GM23338 (cell line): ENCODE measurements at regions not wholly inside any gene's neighbourhood (a gene's known extent, or its start where the extent isn't known, plus 50 kb on each side); places are given as distances from the start of the nearest gene placed in this dataset.

Experiments
- ATAC-seq: fragments of 200-7000 bp; cut with Tn5 transposase; 3 replicates; pipeline ENCODE4 v1.9.1; 2020
- DNase-seq: peaks from one replicate; pipeline ENCODE4 v3.0.0-alpha.2; 2015; ENCODE audit warnings: low spot score
- H2AFZ ChIP-seq: fragments of 200-600 bp; sonication (generic); 2 replicates; pipeline ENCODE4 v1.8.0; 2016; ENCODE audit warnings: antibody characterized with exemption, mild to moderate bottlenecking, moderate library complexity
- H3F3A ChIP-seq: fragments of 200-600 bp; sonication (generic); replicated peaks from 2 replicates; pipeline ENCODE4 v1.8.0; 2017; ENCODE audit warnings: antibody characterized with exemption, mixed run types, low read depth
- H3K27ac ChIP-seq: fragments of 200-600 bp; sonication (generic); 2 replicates; pipeline ENCODE4 v1.6.1; 2016; ENCODE audit warnings: low read depth
- H3K27me3 ChIP-seq: fragments of 200-600 bp; sonication (generic); 2 replicates; pipeline ENCODE4 v1.8.0; 2016; ENCODE audit warnings: mild to moderate bottlenecking, mixed run types, moderate library complexity; ENCODE audit not compliant: insufficient read depth
- H3K36me3 ChIP-seq: fragments of 200-600 bp; sonication (generic); 2 replicates; pipeline ENCODE4 v1.8.0; 2016; ENCODE audit warnings: mild to moderate bottlenecking; ENCODE audit not compliant: insufficient read depth
- H3K4me1 ChIP-seq: fragments of 200-600 bp; sonication (generic); 2 replicates; pipeline ENCODE4 v1.8.0; 2016; ENCODE audit warnings: mild to moderate bottlenecking, moderate library complexity; ENCODE audit not compliant: insufficient read depth
- H3K4me2 ChIP-seq: fragments of 200-600 bp; sonication (generic); 2 replicates; pipeline ENCODE4 v1.7.1; 2017; ENCODE audit warnings: mixed run types
- H3K4me3 ChIP-seq: fragments of 200-600 bp; sonication (generic); 2 replicates; pipeline ENCODE4 v1.6.1; 2016; ENCODE audit warnings: mixed run types
- H3K79me2 ChIP-seq: fragments of 200-600 bp; sonication (generic); replicated peaks from 2 replicates; pipeline ENCODE4 v1.8.0; 2017; ENCODE audit warnings: mild to moderate bottlenecking; ENCODE audit not compliant: insufficient read depth
- H3K9me2 ChIP-seq: fragments of 200-600 bp; sonication (generic); 2 replicates; pipeline ENCODE4 v1.8.0; 2017; ENCODE audit not compliant: insufficient read depth
- H4K20me1 ChIP-seq: fragments of 200-600 bp; sonication (generic); replicated peaks from 2 replicates; pipeline ENCODE4 v1.8.0; 2017; ENCODE audit warnings: mild to moderate bottlenecking; ENCODE audit not compliant: insufficient read depth
- H3K27ac Mint-ChIP-seq: 2 replicates; pipeline ENCODE4 v1.8.0; 2020; ENCODE audit warnings: inconsistent platforms, mild to moderate bottlenecking, moderate library complexity, mixed read lengths
- H3K27me3 Mint-ChIP-seq: 3 replicates; pipeline ENCODE4 v1.8.0; 2022; ENCODE audit warnings: low read depth, mild to moderate bottlenecking, moderate library complexity, mixed read lengths, inconsistent platforms; ENCODE audit not compliant: insufficient read depth, poor library complexity
- H3K36me3 Mint-ChIP-seq: 3 replicates; pipeline ENCODE4 v1.8.0; 2021; ENCODE audit warnings: low read depth, mild to moderate bottlenecking, inconsistent platforms, moderate library complexity, mixed read lengths
- H3K4me1 Mint-ChIP-seq: 3 replicates; pipeline ENCODE4 v1.8.0; 2020; ENCODE audit warnings: mild to moderate bottlenecking, inconsistent platforms, mixed read lengths
- H3K4me3 Mint-ChIP-seq: 3 replicates; pipeline ENCODE4 v1.8.0; 2021; ENCODE audit warnings: moderate library complexity, mild to moderate bottlenecking, inconsistent platforms, mixed read lengths
- H3K9me3 Mint-ChIP-seq: 3 replicates; pipeline ENCODE4 v1.8.0; 2020; ENCODE audit warnings: moderate library complexity, mild to moderate bottlenecking, inconsistent platforms, mixed read lengths
- CREB1 ChIP-seq: fragments of 250-450 bp; sonication (Bioruptor Pico); IDR thresholded peaks from 2 replicates; pipeline ENCODE4 v1.5.0; 2020; ENCODE audit warnings: low read depth, mild to moderate bottlenecking, moderate library complexity
- CTCF ChIP-seq, 2 experiments: fragments of 200-600 bp in 1 of 2; sonication (generic) in 1 of 2; conservative IDR thresholded peaks; 2 replicates each; pipeline versions ENCODE4 v1.5.1 to v1.6.1; 2016 to 2017; ENCODE audit warnings: antibody characterized with exemption in 2 of 2, low read depth in 2 of 2, mild to moderate bottlenecking in 2 of 2, moderate library complexity in 1 of 2
- EZH2 ChIP-seq: fragments of 200-600 bp; sonication (generic); IDR thresholded peaks from one replicate; pipeline ENCODE4 v1.8.0; 2017; ENCODE audit warnings: antibody characterized with exemption, mild to moderate bottlenecking, low read depth; ENCODE audit not compliant: unreplicated experiment
- EZH2phosphoT487 ChIP-seq: fragments of 200-600 bp; sonication (generic); IDR thresholded peaks from one replicate; pipeline ENCODE4 v1.8.1; 2018; ENCODE audit warnings: antibody characterized with exemption; ENCODE audit not compliant: unreplicated experiment
- JUNB ChIP-seq: IDR thresholded peaks from one replicate; pipeline ENCODE4 v1.6.1; 2016; ENCODE audit warnings: antibody characterized with exemption; ENCODE audit not compliant: unreplicated experiment
- NANOG ChIP-seq: IDR thresholded peaks from 2 replicates; pipeline ENCODE4 v1.6.1; 2016; ENCODE audit warnings: antibody characterized with exemption, borderline replicate concordance
- POLR2AphosphoS5 ChIP-seq: IDR thresholded peaks from 2 replicates; pipeline ENCODE4 v1.6.1; 2016; ENCODE audit warnings: antibody characterized with exemption, low read depth
- REST ChIP-seq: IDR thresholded peaks from one replicate; pipeline ENCODE4 v1.6.1; 2018; ENCODE audit warnings: antibody characterized with exemption; ENCODE audit not compliant: unreplicated experiment
- STAT1 ChIP-seq: IDR thresholded peaks from one replicate; pipeline ENCODE4 v1.6.1; 2016; ENCODE audit warnings: antibody characterized with exemption; ENCODE audit not compliant: unreplicated experiment
- TF ChIP-seq, protein P1 (sequence below): fragments of 250-450 bp; sonication (Bioruptor Pico); IDR thresholded peaks from 2 replicates; pipeline ENCODE4 v1.5.0; 2020; ENCODE audit warnings: mild to moderate bottlenecking, moderate library complexity

DNA sequence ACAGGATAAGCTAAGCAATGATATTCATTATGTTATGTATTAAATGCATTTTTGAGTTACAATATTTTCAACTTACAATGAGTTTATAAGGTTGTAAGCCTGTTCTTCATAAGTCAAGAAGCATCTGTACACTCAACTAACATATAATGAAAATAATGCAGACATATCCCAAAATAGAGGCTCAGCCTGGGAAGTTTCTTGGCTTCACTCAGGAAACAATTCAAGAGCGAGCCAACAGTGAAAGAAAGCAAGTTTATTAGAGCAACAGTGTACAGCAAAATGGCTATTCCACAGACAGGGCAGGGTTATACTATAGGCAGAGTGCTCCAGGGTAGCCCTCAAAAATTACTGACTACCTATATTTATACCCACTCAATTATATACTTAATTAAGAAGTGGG lies 1581.8 kb downstream of the HACE1 start (continued):
- no peak for TF ChIP-seq CREB1

DNA sequence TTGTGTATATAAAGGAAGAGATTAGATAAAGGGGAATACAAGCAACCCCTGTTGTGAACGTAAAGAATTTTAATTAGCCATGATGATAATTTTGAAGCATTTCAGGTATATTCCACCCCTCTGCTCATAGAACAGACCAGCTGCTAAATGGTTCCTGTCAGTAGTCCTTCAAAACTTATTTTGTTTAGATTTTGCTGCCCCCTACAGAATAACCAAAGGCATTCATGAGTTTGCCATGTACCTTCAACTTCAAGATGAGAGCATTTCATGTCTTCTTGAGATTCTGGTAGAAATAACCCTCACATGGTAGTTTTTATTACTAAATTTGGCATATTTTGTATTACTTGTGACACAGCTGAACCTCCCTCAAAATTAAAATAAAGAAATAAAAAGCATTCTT lies 1586.7 kb downstream of the HACE1 start:
- Histone ChIP-seq H3K4me3 (no peak overlapping the region), H3K9me2 (no peaks in the 10 kb centered on the region), H3F3A (no peaks in the 10 kb centered on the region), H3K36me3 (no peaks in the 10 kb centered on the region; the same call in 1 of the 2 replicates), H3K27me3 (no peaks in the 10 kb centered on the region), H2AFZ (no peak overlapping the region), H4K20me1 (no peaks in the 10 kb centered on the region), H3K79me2 (no peaks in the 10 kb centered on the region), H3K4me2 (no peak overlapping the region), H3K4me1 (no peaks in the 10 kb centered on the region), H3K27ac (no peak overlapping the region)
- Mint-ChIP-seq H3K27ac (no peak overlapping the region), H3K9me3 (peaks cover 7% of the 10 kb centered on the region; the same call in 2 of the 3 replicates), H3K27me3 (no peaks in the 10 kb centered on the region), H3K4me3 (no peak overlapping the region), H3K4me1 (no peaks in the 10 kb centered on the region), H3K36me3 (no peaks in the 10 kb centered on the region)
- TF ChIP-seq REST (no peak), CTCF (conservative IDR thresholded peaks at IDR 0.05; ENCODE audit: low read depth in 2 of 2) (peak; percentile 60 to 62)
- peak; percentile 65 for ATAC-seq
- peak; percentile 62 for DNase-seq

DNA sequence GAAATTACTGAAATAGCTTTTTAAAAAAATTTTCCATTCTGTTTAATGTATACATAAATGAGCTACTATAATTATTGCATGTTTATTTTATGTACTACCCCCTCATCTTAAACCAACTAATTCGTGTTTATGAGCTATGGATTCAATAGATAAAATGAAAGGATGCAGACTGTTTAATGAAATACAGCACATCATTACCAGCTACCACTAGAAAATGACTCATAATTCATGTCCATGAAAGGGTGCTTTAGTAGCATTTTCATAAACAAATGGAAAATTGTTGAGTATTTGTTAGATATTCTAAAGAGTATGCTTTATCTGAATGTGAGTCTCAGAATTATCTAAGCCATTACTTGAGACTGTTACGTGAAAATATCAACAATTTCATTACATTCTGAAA lies 1590.1 kb downstream of the HACE1 start:
- Mint-ChIP-seq H3K4me3 (no peak overlapping the region), H3K4me1 (no peaks in the 10 kb centered on the region), H3K36me3 (no peaks in the 10 kb centered on the region), H3K9me3 (no peaks in the 10 kb centered on the region), H3K27ac (no peak overlapping the region), H3K27me3 (no peaks in the 10 kb centered on the region)
- no peak overlapping the region for H3K27ac ChIP-seq
- H3K4me1 ChIP-seq, result no peaks in the 10 kb centered on the region
- no peak overlapping the region for H3K4me3 ChIP-seq
- H3K79me2 ChIP-seq, result no peaks in the 10 kb centered on the region
- H2AFZ ChIP-seq, result no peak overlapping the region
- H4K20me1 ChIP-seq, result no peaks in the 10 kb centered on the region
- H3K9me2 ChIP-seq, result no peaks in the 10 kb centered on the region
- no peak for DNase-seq
- no peak for ATAC-seq
- H3K36me3 ChIP-seq, result no peaks in the 10 kb centered on the region
- no peaks in the 10 kb centered on the region for H3K27me3 ChIP-seq
- no peaks in the 10 kb centered on the region for H3F3A ChIP-seq
- H3K4me2 ChIP-seq, result no peak overlapping the region
- TF ChIP-seq CREB1, result no peak
- TF ChIP-seq, protein P1, sequence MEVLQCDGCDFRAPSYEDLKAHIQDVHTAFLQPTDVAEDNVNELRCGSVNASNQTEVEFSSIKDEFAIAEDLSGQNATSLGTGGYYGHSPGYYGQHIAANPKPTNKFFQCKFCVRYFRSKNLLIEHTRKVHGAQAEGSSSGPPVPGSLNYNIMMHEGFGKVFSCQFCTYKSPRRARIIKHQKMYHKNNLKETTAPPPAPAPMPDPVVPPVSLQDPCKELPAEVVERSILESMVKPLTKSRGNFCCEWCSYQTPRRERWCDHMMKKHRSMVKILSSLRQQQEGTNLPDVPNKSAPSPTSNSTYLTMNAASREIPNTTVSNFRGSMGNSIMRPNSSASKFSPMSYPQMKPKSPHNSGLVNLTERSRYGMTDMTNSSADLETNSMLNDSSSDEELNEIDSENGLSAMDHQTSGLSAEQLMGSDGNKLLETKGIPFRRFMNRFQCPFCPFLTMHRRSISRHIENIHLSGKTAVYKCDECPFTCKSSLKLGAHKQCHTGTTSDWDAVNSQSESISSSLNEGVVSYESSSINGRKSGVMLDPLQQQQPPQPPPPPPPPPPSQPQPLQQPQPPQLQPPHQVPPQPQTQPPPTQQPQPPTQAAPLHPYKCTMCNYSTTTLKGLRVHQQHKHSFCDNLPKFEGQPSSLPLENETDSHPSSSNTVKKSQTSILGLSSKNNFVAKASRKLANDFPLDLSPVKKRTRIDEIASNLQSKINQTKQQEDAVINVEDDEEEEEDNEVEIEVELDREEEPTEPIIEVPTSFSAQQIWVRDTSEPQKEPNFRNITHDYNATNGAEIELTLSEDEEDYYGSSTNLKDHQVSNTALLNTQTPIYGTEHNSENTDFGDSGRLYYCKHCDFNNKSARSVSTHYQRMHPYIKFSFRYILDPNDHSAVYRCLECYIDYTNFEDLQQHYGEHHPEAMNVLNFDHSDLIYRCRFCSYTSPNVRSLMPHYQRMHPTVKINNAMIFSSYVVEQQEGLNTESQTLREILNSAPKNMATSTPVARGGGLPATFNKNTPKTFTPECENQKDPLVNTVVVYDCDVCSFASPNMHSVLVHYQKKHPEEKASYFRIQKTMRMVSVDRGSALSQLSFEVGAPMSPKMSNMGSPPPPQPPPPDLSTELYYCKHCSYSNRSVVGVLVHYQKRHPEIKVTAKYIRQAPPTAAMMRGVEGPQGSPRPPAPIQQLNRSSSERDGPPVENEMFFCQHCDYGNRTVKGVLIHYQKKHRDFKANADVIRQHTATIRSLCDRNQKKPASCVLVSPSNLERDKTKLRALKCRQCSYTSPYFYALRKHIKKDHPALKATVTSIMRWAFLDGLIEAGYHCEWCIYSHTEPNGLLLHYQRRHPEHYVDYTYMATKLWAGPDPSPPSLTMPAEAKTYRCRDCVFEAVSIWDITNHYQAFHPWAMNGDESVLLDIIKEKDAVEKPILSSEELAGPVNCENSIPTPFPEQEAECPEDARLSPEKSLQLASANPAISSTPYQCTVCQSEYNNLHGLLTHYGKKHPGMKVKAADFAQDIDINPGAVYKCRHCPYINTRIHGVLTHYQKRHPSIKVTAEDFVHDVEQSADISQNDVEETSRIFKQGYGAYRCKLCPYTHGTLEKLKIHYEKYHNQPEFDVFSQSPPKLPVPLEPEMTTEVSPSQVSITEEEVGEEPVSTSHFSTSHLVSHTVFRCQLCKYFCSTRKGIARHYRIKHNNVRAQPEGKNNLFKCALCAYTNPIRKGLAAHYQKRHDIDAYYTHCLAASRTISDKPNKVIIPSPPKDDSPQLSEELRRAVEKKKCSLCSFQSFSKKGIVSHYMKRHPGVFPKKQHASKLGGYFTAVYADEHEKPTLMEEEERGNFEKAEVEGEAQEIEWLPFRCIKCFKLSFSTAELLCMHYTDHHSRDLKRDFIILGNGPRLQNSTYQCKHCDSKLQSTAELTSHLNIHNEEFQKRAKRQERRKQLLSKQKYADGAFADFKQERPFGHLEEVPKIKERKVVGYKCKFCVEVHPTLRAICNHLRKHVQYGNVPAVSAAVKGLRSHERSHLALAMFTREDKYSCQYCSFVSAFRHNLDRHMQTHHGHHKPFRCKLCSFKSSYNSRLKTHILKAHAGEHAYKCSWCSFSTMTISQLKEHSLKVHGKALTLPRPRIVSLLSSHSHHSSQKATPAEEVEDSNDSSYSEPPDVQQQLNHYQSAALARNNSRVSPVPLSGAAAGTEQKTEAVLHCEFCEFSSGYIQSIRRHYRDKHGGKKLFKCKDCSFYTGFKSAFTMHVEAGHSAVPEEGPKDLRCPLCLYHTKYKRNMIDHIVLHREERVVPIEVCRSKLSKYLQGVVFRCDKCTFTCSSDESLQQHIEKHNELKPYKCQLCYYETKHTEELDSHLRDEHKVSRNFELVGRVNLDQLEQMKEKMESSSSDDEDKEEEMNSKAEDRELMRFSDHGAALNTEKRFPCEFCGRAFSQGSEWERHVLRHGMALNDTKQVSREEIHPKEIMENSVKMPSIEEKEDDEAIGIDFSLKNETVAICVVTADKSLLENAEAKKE (CRISPR knock-in tag), result no peak
- TF ChIP-seq EZH2, result no peak
- TF ChIP-seq POLR2AphosphoS5, result no peak
- no peak for TF ChIP-seq EZH2phosphoT487
- no peak for TF ChIP-seq JUNB
- TF ChIP-seq STAT1, result no peak
- TF ChIP-seq NANOG, result no peak
